AG09309 (cell line): ENCODE measurements at regions not wholly inside any gene's neighbourhood (a gene's known extent, or its start where the extent isn't known, plus 50 kb on each side); places are given as distances from the start of the nearest gene placed in this dataset.

Experiments
- DNase-seq: peaks from one replicate; pipeline ENCODE4 v3.0.0-alpha.2; 2010; ENCODE audit warnings: low read depth
- H3K4me3 ChIP-seq: 2 replicates; pipeline ENCODE4 v1.5.1; 2011; ENCODE audit warnings: mild to moderate bottlenecking, low read depth, low read length, moderate library complexity; ENCODE audit not compliant: control insufficient read depth
- TF ChIP-seq, protein P1 (sequence below): IDR thresholded peaks from 2 replicates; pipeline ENCODE4 v1.5.1; 2011; ENCODE audit warnings: mild to moderate bottlenecking, low read depth, low read length, inconsistent platforms; ENCODE audit not compliant: insufficient read depth, control insufficient read depth; ENCODE audit errors: missing control alignments

DNA sequence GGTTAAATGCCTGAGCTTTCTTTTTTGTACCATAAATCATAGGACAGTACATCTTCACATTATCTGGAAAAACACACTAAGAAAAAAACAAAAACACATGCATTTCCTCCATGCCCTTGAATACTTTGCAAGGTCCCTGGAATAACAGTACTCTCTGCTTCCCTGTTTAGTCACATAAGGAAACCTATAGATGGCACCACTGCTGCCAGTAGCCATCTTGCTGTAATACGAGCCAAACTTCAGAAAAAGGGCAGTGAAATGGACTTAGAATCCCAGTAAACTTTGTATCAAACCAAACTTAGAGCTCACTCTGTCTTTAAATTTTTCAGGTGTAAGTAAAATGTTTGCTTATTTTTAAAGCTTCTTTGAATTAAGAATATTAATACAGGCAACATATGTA, 435.5 kb downstream of the KCNJ2 start:
- DNase-seq: no peak
- no peak overlapping the region for H3K4me3 ChIP-seq
- TF ChIP-seq, protein P1, sequence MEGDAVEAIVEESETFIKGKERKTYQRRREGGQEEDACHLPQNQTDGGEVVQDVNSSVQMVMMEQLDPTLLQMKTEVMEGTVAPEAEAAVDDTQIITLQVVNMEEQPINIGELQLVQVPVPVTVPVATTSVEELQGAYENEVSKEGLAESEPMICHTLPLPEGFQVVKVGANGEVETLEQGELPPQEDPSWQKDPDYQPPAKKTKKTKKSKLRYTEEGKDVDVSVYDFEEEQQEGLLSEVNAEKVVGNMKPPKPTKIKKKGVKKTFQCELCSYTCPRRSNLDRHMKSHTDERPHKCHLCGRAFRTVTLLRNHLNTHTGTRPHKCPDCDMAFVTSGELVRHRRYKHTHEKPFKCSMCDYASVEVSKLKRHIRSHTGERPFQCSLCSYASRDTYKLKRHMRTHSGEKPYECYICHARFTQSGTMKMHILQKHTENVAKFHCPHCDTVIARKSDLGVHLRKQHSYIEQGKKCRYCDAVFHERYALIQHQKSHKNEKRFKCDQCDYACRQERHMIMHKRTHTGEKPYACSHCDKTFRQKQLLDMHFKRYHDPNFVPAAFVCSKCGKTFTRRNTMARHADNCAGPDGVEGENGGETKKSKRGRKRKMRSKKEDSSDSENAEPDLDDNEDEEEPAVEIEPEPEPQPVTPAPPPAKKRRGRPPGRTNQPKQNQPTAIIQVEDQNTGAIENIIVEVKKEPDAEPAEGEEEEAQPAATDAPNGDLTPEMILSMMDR: no peak

DNA sequence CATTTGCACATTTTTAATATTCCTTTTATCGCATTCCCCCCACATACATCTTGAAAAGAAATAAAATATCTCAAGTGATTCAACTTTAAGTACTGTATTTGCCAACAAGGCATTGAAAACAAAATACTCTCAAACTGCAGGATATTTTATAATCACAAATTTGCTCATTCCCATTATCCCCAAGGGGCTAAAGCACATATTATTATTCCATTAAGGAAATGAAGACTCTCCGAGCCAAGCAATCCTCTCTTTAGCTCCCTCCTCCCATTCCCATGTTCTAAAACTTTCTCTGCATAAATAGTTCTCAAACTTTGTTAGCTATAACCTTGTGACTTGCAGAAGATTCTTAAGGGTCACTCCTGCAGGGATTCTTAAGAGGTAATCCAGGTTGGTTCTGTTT, 436.8 kb downstream of the KCNJ2 start:
- no peak overlapping the region for H3K4me3 ChIP-seq
- no peak for DNase-seq
- TF ChIP-seq, protein P1: no peak

DNA sequence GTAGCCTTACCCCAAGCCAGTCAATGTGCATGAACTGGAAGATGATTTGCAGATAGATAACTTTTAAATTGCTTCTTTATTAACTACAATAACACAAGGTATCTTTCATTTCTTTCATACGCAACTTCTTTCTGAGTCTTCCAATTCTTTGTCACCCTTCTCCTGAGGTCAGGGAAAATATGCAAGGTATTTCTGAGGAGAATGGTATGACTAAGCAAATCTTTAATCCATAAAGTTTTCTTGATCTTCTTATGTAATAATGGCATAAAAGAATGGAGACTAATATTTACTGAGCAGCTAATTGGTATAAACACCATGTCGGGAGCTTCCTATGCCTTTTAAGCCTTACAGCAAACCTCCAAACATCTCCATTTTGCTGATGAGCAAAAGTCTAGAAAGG, 438.9 kb downstream of the KCNJ2 start:
- H3K4me3 ChIP-seq: no peak overlapping the region
- DNase-seq: no peak
- TF ChIP-seq, protein P1: no peak

DNA sequence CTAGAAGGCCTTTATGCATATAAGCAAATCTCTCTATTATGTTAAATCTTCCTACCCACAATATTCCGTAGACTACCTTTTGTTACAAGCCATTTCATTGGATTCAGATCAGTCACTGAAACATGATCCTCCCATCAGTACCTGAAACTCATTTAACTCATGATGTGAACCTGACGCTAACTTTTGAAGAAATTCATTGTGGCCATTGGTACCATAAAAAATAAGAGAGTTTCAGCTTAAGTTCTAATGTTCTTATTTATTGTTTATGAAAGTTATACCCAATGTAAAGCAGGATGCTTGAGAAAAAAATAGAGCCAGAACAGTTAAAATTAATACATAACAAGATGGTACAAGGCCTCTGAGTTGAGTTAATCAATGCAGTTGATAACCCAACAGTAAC, 439.6 kb downstream of the KCNJ2 start:
- TF ChIP-seq, protein P1: no peak
- no peak overlapping the region for H3K4me3 ChIP-seq
- no peak for DNase-seq

DNA sequence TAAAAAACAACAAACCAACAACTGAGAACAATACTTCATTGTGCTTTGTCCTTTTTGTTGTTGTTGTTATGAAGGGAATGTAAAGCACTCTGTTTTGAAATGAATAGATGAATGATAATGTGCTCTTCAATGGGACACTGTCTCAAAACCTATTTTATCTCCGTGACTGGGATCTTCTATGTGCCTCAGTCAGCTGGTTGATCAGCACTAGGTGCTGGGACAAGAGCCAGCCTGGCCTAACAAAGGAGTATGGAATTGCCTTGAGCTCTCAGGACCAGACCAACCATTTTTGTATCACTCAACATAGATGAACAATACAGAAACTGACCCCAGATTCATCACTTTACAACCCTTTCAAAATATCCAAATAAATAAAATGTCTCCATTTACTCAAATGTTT, 440.2 kb downstream of the KCNJ2 start:
- no peak for DNase-seq
- TF ChIP-seq, protein P1: no peak
- no peak overlapping the region for H3K4me3 ChIP-seq

DNA sequence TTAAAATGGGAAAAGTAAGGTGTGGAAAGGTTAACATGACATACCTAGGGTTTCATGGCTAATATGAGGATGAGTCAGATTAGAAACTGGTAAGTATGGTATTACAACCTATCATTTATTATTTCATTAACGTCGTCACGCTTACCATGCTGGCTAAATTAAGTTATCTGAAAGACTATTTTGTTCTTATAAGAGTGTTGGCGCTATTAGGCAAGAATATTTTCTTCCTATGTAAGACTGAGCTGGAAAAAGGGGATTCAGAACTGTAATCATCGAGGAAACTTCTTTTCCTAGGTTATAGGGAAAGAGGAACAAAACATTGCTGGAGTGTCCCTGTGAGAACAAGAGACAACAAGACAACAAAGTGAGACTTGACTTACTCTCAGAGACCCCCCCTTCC, 440.8 kb downstream of the KCNJ2 start:
- TF ChIP-seq, protein P1: no peak

DNA sequence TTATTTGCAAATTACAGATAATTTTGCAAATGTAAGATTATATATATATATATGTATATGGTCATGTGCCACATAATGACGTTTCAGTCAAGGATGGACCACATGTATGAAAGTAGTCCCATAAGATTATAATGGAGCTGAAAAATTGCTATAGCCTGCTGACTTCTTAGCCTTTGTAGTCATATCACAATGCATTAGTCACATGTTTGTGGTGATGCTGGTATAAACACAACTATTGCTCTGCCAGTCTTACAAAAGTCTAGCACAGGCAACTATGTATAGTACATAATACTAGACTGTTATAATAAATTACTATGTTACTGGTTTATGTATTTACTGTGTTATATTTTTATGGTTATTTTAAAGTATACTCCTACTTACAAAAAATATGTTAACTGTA, 444.3 kb downstream of the KCNJ2 start:
- TF ChIP-seq, protein P1: no peak
- no peak overlapping the region for H3K4me3 ChIP-seq
- DNase-seq: no peak

More for the DNA sequence above, 440.8 kb downstream of the KCNJ2 start:
- H3K4me3 ChIP-seq: no peak overlapping the region
- DNase-seq: no peak
